ENCODE measurements at regions not wholly inside any gene's neighbourhood (a gene's known extent, or its start where the extent isn't known, plus 50 kb on each side); places are given as distances from the start of the nearest gene placed in this dataset.

DNA sequence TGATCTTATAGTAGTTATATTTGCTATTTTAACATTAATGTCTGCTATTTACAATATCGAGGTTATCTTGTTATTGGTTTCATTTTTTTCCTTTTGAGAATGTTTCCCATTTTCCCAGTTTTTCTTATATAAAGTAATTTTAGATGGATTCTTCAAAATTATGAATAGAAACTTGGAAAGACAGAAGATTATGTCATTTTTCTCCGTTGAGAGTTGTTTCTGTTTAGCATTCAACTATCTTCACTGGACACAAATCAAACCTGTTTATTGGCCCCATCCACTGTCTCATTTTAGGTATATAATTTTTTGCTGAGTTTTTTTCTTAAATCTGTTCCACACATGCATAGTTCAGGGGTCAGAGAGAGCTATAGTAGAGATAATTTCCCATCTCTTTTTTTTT, 1430.9 kb upstream of the MIR17HG start:
- no peaks in the 10 kb centered on the region for H3K36me3 Mint-ChIP-seq
- no peak for DNase-seq (ENCODE audit: extremely low spot score, unreplicated experiment)
- no peaks in the 10 kb centered on the region for H3K27me3 Mint-ChIP-seq
- H3K9me3 Mint-ChIP-seq: no peaks in the 10 kb centered on the region
- TF ChIP-seq CTCF (conservative IDR thresholded peaks at IDR 0.05): no peak
- peaks cover 4% of the 10 kb centered on the region for H3K4me1 Mint-ChIP-seq (ENCODE audit: unreplicated experiment)
- no peak overlapping the region for H3K27ac Mint-ChIP-seq
- no peak overlapping the region for H3K4me3 Mint-ChIP-seq

- Mint-ChIP-seq H3K36me3 (no peaks in the 10 kb centered on the region), H3K27me3 (no peaks in the 10 kb centered on the region), H3K9me3 (no peaks in the 10 kb centered on the region), H3K4me3 (no peak overlapping the region), H3K27ac (no peak overlapping the region), H3K4me1 (ENCODE audit: unreplicated experiment) (peaks cover 4% of the 10 kb centered on the region)
- no peak for TF ChIP-seq CTCF (conservative IDR thresholded peaks at IDR 0.05)
- DNase-seq (ENCODE audit: extremely low spot score, unreplicated experiment): no peak
These were observed 1427.0 kb upstream of the MIR17HG start for GRCh38 chr13:89920461-89920860.

DNA sequence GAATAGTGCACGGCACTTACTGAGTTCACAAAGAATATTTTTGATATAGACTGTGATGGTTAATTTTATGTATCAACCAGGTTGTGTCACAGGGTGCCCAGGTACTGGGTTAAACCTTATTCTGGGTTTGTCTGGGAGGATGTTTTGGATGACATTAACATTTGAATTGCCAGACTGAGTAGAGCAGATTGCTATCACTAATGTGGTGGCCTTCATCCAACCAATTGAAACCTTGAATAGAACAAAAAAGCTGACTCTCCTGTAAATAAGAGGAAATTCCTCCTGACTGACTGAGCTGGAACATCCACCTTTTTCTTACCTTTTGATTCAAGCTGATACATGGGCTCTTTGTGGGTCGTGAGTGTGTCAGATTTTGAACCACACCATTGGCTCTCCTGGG, 1424.4 kb upstream of the MIR17HG start:
- H3K36me3 Mint-ChIP-seq: no peaks in the 10 kb centered on the region
- H3K4me1 Mint-ChIP-seq (ENCODE audit: unreplicated experiment): peaks cover 4% of the 10 kb centered on the region
- no peak overlapping the region for H3K27ac Mint-ChIP-seq
- H3K4me3 Mint-ChIP-seq: no peak overlapping the region
- H3K9me3 Mint-ChIP-seq: no peaks in the 10 kb centered on the region
- no peaks in the 10 kb centered on the region for H3K27me3 Mint-ChIP-seq
- TF ChIP-seq CTCF (conservative IDR thresholded peaks at IDR 0.05): no peak
- DNase-seq (ENCODE audit: extremely low spot score, unreplicated experiment): no peak

GRCh38 chr13:89923736-89924135, 1423.8 kb upstream of the MIR17HG start:
- TF ChIP-seq CTCF (conservative IDR thresholded peaks at IDR 0.05): no peak
- Mint-ChIP-seq H3K27me3 (no peaks in the 10 kb centered on the region), H3K4me1 (ENCODE audit: unreplicated experiment) (peaks cover 4% of the 10 kb centered on the region), H3K36me3 (no peaks in the 10 kb centered on the region), H3K9me3 (no peaks in the 10 kb centered on the region), H3K4me3 (no peak overlapping the region), H3K27ac (no peak overlapping the region)
- no peak for DNase-seq (ENCODE audit: extremely low spot score, unreplicated experiment)

- H3K9me3 Mint-ChIP-seq: no peaks in the 10 kb centered on the region
- no peaks in the 10 kb centered on the region for H3K27me3 Mint-ChIP-seq
- DNase-seq (ENCODE audit: extremely low spot score, unreplicated experiment): no peak
- H3K27ac Mint-ChIP-seq: no peak overlapping the region
- peak; percentile 72 for TF ChIP-seq CTCF (conservative IDR thresholded peaks at IDR 0.05)
- no peaks in the 10 kb centered on the region for H3K36me3 Mint-ChIP-seq
- H3K4me3 Mint-ChIP-seq: no peak overlapping the region
- H3K4me1 Mint-ChIP-seq (ENCODE audit: unreplicated experiment): peaks cover 2% of the 10 kb centered on the region
These were observed 1422.4 kb upstream of the MIR17HG start for GRCh38 chr13:89925107-89925506.

- DNase-seq (ENCODE audit: extremely low spot score, unreplicated experiment): no peak
- Mint-ChIP-seq H3K27ac (no peak overlapping the region), H3K27me3 (no peaks in the 10 kb centered on the region), H3K4me1 (ENCODE audit: unreplicated experiment) (peaks cover 12% of the 10 kb centered on the region), H3K9me3 (peaks cover 5% of the 10 kb centered on the region), H3K4me3 (no peak overlapping the region), H3K36me3 (no peaks in the 10 kb centered on the region)
- TF ChIP-seq CTCF (conservative IDR thresholded peaks at IDR 0.05): no peak
These were observed 1416.6 kb upstream of the MIR17HG start for GRCh38 chr13:89930861-89931260.

All from type B pancreatic cell (in vitro differentiated cells).